Dermis microvascular lymphatic vessel endothelial cell (primary cell): ENCODE measurements at regions not wholly inside any gene's neighbourhood (a gene's known extent, or its start where the extent isn't known, plus 50 kb on each side); places are given as distances from the start of the nearest gene placed in this dataset.

Source experiments
- DNase-seq, 2 donors: peaks; one replicate each; pipeline versions ENCODE4 v3.0.0 to v3.0.0-alpha.2; 2010; ENCODE audit warnings: low read depth in 2 of 2

GRCh38 chr2:40786636-40787035 lies 334.7 kb upstream of the SLC8A1 start:
- no peak for DNase-seq

- DNase-seq, result no peak
These were observed 345.2 kb upstream of the SLC8A1 start for GRCh38 chr2:40797120-40797519.

DNA sequence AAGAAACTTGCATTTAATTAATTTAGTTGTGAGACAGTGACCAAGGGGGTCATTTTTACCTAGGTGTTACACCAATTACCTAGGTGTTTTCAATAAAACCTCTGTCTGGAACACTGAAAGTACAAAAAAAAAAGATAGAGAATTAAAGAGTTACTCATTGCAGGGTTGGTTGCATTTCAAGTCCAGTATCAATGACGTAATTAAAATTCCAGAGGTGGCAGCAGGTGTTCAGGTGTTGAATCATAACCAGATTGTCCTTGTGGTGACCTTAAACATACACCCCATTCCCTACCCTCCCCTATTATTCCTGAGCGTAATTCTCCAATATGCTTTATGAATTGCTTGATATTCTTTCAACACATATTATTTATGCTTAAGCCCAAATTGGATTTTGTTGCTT lies 352.0 kb upstream of the SLC8A1 start:
- DNase-seq, result no peak

GRCh38 chr2:40809156-40809555 lies 357.3 kb upstream of the SLC8A1 start:
- DNase-seq, result no peak

- DNase-seq, result no peak
These were observed 362.7 kb upstream of the SLC8A1 start for GRCh38 chr2:40814616-40815015.

DNA sequence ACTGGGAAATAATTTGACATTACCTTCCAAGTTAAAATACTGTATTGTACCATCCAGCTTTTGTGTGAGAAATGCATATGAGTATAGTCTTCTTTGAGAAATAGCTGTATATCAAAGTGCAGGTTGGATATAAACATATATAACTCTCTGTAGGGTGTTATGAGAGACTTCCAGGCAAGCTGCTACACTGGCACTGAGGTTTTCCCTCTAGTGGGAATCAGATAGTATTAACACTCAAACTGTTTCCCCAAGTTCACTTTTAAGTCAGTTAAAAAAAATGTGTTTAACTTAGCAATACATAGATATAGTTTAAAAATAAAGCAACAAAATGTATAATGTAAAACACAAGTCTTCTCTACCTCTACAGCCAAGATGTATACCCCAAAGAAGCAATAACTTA lies 368.4 kb upstream of the SLC8A1 start:
- no peak for DNase-seq

DNA sequence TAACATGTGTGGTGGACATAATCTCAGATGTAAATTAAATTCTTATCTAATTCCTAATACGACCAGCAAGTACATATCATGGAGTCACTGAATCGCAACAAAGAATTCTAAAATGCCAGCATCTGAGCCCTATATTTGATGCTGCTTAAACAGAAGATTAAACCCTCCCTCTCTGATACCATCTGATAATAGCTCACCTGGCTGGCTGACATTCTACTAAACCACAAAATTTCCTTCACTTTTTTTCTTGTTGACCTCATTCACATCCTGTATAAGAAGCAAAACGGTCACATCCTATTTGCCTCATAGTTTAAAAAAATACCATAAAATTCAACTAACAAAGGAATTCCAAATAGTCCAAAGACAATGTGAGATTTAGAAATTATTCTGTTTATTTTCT lies 371.6 kb upstream of the SLC8A1 start:
- DNase-seq, result no peak

- no peak for DNase-seq
These were observed 372.4 kb upstream of the SLC8A1 start for GRCh38 chr2:40824278-40824677.

GRCh38 chr2:40827392-40827791 lies 375.5 kb upstream of the SLC8A1 start:
- DNase-seq, result no peak

GRCh38 chr2:40831321-40831873 lies 379.5 kb upstream of the SLC8A1 start:
- no peak for DNase-seq

GRCh38 chr2:40841856-40842255 lies 390.0 kb upstream of the SLC8A1 start:
- DNase-seq, result no peak

- peak in 1 of 2 donors; percentile 6 for DNase-seq
These were observed 392.7 kb upstream of the SLC8A1 start for GRCh38 chr2:40844353-40845277.

DNA sequence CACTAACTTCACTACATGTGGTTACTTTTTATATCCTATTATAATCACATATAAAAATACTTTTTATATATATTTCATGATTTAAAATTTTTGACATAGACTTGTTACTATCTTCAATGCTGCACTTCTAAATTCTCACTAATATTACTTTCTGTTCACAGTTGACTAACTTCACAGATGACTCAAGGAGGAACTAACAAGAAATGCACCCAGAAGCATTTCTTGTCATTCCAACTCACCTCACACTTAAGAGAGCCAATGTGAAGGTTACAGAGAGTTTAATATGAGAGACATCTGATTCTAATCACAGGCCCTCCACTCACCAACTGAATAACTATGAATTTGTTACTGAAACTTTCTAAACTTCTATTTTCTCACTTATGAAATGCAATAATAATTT lies 399.8 kb upstream of the SLC8A1 start:
- no peak for DNase-seq

DNA sequence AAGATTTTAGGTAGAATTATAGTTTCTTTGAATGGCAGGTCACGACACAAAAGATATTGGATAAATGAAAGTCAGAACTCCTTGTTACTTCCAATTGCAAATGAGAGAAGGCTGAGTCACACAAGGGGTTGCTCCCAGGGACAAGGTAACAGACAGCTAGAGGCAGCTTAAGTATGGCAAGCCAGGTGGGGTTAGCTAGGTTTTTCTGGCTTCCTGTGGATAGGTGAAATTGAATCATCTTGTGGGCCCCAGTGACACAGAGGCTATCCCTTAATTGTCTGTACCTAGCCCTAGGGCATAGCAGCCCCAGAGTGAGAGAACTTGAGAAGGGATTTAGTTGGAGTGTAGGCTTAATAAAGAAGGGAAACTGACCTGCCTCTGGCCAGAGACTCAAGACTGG lies 407.7 kb upstream of the SLC8A1 start:
- DNase-seq, result no peak

DNA sequence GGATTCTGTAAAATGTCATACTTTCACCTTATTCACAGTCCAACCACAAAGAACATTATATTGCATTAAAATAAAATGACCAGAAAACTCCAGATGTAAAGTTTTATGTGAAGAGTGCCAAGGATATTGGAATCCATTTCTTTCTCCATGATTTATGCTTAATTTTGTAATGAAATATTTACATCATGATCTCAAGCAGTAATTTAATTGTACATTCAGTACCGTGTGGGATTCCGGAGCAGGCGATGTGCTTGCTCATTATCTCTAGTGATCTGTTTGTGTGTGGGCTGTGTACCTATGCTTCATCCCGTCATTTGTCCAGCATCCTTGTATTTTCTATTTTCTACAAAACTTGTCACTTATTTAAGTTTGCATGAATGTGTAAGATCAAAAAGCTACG lies 415.9 kb upstream of the SLC8A1 start:
- DNase-seq, result no peak

GRCh38 chr2:40872580-40872979 lies 420.7 kb upstream of the SLC8A1 start:
- no peak for DNase-seq

- no peak for DNase-seq
These were observed 422.5 kb upstream of the SLC8A1 start for GRCh38 chr2:40874380-40874779.

DNA sequence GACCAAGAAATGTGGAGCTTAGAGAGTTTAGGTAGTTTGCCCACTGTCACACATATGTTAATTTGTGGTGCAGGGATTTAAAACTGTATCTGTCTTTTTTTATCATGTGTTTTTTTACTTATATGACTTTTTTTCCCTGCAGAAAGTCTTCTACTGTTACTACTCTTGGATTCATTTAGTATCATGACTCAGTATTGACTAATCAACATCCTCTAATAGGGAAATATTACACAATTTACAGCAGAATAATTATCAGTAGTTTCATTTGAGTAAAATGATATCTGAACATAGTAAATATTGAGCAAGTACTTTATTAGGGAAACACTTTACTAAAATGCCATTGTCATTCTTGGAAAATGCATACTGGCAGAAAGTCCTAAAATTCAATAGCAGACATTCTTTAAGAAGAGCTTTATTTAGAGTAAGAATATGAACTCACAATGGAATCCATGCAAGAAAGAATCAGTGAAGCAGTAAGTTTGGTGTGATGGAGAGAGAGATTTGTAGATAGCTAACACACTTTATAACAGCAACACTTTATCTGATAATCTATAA lies 425.9 kb upstream of the SLC8A1 start:
- DNase-seq, result no peak

DNA sequence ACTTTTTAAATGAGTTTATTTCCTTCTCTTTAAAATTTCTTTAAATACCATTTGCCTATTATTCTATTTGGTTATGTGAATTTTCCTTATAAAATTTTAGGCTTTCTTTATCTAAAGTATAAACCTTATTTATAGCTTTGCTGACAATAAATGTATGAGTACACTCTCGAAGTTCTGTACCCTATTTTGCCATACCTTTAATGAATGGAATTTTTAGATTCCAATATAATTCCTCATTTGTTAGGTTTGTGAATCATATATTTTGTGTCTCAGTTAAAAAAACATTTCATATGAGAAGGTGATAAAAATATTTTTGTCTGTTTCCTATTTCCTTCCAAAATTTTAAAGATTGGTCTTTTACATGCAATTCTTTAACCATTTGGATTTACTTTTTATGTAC lies 427.4 kb upstream of the SLC8A1 start:
- no peak for DNase-seq

DNA sequence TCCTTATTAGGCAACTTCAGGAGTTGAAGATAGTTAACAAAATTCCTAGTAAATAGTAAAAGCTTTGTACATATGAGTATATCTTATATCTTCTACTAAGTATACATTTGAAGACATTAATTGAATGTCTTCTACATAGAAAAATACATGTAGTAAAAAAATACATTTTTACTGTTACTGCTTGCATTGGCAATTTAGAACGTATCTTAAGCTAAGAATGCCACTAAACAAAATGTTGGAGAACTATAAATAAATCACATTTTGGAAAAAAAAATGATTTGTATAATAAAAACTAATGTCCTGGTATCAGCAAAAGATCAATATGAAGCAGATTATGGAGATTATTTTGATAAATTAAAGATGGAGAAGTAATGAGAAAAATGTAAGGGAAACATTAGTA lies 434.2 kb upstream of the SLC8A1 start:
- DNase-seq, result no peak

GRCh38 chr2:40886655-40887054 lies 434.8 kb upstream of the SLC8A1 start:
- DNase-seq, result no peak

GRCh38 chr2:40896358-40896757 lies 444.5 kb upstream of the SLC8A1 start:
- no peak for DNase-seq

DNA sequence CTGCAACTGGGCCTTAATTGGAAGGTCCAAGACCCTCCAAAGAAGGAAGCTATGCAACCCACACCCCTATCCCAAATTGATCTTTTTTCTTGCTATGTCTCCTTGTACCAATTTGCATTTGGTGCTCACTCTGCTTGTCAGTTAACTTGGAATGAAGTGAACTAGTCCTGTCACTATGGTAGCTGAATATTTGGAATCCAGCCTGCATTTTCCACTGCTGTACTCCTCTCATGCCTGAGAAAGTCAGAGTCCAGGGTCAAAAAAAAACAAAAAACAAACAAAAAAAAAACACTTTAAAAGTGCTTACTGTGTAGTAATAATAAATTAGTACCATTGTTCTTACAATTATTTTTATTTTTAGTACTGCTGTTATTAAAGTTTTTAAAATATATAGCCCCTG lies 462.8 kb upstream of the SLC8A1 start:
- DNase-seq, result no peak
